Endothelial cell of umbilical vein (primary cell): ENCODE measurements at regions not wholly inside any gene's neighbourhood (a gene's known extent, or its start where the extent isn't known, plus 50 kb on each side); places are given as distances from the start of the nearest gene placed in this dataset.

Experiments used
- CTCF ChIP-seq, 2 donors: IDR thresholded peaks; 1 replicate in 1 of 2; 2 replicates in 1 of 2; pipeline ENCODE4 v1.5.1; 2011; ENCODE audit warnings: low read length in 2 of 2, mild to moderate bottlenecking in 2 of 2, moderate library complexity in 2 of 2, control low read depth in 1 of 2, inconsistent platforms in 1 of 2, low read depth in 1 of 2; ENCODE audit not compliant: insufficient read depth in 1 of 2; ENCODE audit errors: extremely low read depth in 1 of 2
- EZH2 ChIP-seq: IDR thresholded peaks from 2 replicates; pipeline ENCODE4 v1.6.1; 2012; ENCODE audit warnings: borderline replicate concordance, low read depth, mild to moderate bottlenecking, moderate library complexity, low read length, inconsistent platforms; ENCODE audit not compliant: severe bottlenecking
- FOS ChIP-seq: IDR thresholded peaks from 2 replicates; pipeline ENCODE4 v1.6.1; 2011; ENCODE audit warnings: mild to moderate bottlenecking, low read length, moderate library complexity, borderline replicate concordance; ENCODE audit not compliant: insufficient read depth
- JUN ChIP-seq: IDR thresholded peaks from 2 replicates; pipeline ENCODE4 v1.6.1; 2011; ENCODE audit warnings: borderline replicate concordance, low read depth; ENCODE audit not compliant: insufficient read length, insufficient read depth
- POLR2A ChIP-seq: IDR thresholded peaks from 2 replicates; pipeline ENCODE4 v1.6.1; 2012; ENCODE audit warnings: low read depth, mild to moderate bottlenecking, control low read depth, low read length
- POLR2AphosphoS5 ChIP-seq: IDR thresholded peaks from 2 replicates; pipeline ENCODE4 v1.6.1; 2012; ENCODE audit warnings: low read depth, mild to moderate bottlenecking, control low read depth, low read length, moderate library complexity; ENCODE audit not compliant: insufficient read depth

DNA sequence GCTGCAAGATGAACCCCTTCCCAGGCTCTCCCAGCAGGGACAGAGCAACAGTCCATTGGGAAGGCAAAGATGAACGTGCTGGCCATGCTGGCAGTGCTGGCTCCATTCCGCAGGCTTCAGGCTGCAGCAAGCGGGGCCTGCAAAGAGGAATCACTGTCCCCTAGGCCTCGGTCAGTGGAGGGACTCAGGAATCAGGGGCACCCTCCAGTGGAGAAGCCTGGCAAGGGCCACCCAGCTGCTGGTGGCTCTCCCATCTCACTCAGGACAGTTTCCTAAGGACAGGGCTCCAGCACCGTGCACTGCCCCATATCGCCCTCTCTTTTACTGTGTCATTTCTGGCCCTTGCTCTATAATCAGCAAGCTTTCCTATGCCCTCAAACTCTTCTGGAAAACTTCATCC, 498.6 kb downstream of the EFNB2 start:
- TF ChIP-seq POLR2AphosphoS5: no peak
- TF ChIP-seq CTCF (IDR thresholded peaks at IDR 0.05; ENCODE audit: extremely low read depth in 1 of 2, insufficient read depth in 1 of 2, low read depth in 1 of 2, low read length in 2 of 2): no peak
- TF ChIP-seq POLR2A: no peak
- TF ChIP-seq EZH2: no peak
- TF ChIP-seq FOS: no peak
- TF ChIP-seq JUN: no peak
